ENCODE measurements at regions not wholly inside any gene's neighbourhood (a gene's known extent, or its start where the extent isn't known, plus 50 kb on each side); places are given as distances from the start of the nearest gene placed in this dataset.

DNA sequence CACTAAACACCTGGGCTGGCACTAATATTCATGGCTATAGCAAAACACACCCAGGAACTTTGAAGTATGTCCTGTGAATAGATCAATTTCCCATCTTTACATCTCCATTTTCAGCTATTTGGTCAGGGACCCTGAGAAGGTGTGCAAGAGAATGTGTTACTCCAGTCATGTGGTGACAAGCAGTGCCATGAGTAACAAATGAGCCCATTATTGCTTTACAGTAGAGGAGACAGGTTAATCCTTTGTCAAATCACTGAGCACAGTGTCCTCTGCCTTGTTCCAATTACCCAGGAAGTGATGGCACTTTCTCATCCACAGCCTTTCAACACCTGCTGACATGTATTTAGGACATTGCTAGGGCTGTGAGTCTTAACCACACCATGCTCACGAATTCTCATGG lies 664.8 kb upstream of the API5 start:
- Histone ChIP-seq H3K27ac (ENCODE audit: low read depth in 1 of 3, low read length in 2 of 3) (no peak overlapping the region), H3K27me3 (ENCODE audit: control insufficient read depth in 3 of 3, insufficient read depth in 3 of 3, low read length in 3 of 3) (no peaks in the 10 kb centered on the region), H3K36me3 (ENCODE audit: control insufficient read depth in 3 of 3, insufficient read depth in 2 of 3, low read depth in 1 of 3, low read length in 3 of 3) (no peaks in the 10 kb centered on the region), H3K4me3 (ENCODE audit: low read depth in 1 of 3, low read length in 3 of 3) (no peak overlapping the region), H3K4me1 (ENCODE audit: control insufficient read depth in 3 of 3, insufficient read depth in 2 of 3, low read depth in 1 of 3, low read length in 2 of 3) (no peaks in the 10 kb centered on the region), H3K9me3 (ENCODE audit: control insufficient read depth in 2 of 2, insufficient read depth in 1 of 2, low read depth in 1 of 2, low read length in 1 of 2) (no peaks in the 10 kb centered on the region)
- FAIRE-seq = no peak
- DNase-seq = no peak
- WGBS, 3 donors = 43 to 65% (median 50%) methylated on average over 1 of the region's 1 CpG

GRCh38 chr11:42647993-42648392 lies 663.8 kb upstream of the API5 start:
- no peak for DNase-seq
- Histone ChIP-seq H3K9me3 (ENCODE audit: control insufficient read depth in 2 of 2, insufficient read depth in 1 of 2, low read depth in 1 of 2, low read length in 1 of 2) (no peaks in the 10 kb centered on the region), H3K4me1 (ENCODE audit: control insufficient read depth in 3 of 3, insufficient read depth in 2 of 3, low read depth in 1 of 3, low read length in 2 of 3) (no peaks in the 10 kb centered on the region), H3K27ac (ENCODE audit: low read depth in 1 of 3, low read length in 2 of 3) (no peak overlapping the region), H3K4me3 (ENCODE audit: low read depth in 1 of 3, low read length in 3 of 3) (no peak overlapping the region), H3K36me3 (ENCODE audit: control insufficient read depth in 3 of 3, insufficient read depth in 2 of 3, low read depth in 1 of 3, low read length in 3 of 3) (no peaks in the 10 kb centered on the region), H3K27me3 (ENCODE audit: control insufficient read depth in 3 of 3, insufficient read depth in 3 of 3, low read length in 3 of 3) (no peaks in the 10 kb centered on the region)
- no peak for FAIRE-seq
- 47 to 55% (median 50%) methylated on average over 3 of the region's 3 CpGs for WGBS, 3 donors

GRCh38 chr11:42651621-42652020 lies 660.2 kb upstream of the API5 start:
- DNase-seq = no peak
- H3K36me3 ChIP-seq (ENCODE audit: control insufficient read depth in 3 of 3, insufficient read depth in 2 of 3, low read depth in 1 of 3, low read length in 3 of 3) = no peaks in the 10 kb centered on the region
- no peaks in the 10 kb centered on the region for H3K4me1 ChIP-seq (ENCODE audit: control insufficient read depth in 3 of 3, insufficient read depth in 2 of 3, low read depth in 1 of 3, low read length in 2 of 3)
- no peaks in the 10 kb centered on the region for H3K9me3 ChIP-seq (ENCODE audit: control insufficient read depth in 2 of 2, insufficient read depth in 1 of 2, low read depth in 1 of 2, low read length in 1 of 2)
- H3K4me3 ChIP-seq (ENCODE audit: low read depth in 1 of 3, low read length in 3 of 3) = no peak overlapping the region
- no peak overlapping the region for H3K27ac ChIP-seq (ENCODE audit: low read depth in 1 of 3, low read length in 2 of 3)
- no peaks in the 10 kb centered on the region for H3K27me3 ChIP-seq (ENCODE audit: control insufficient read depth in 3 of 3, insufficient read depth in 3 of 3, low read length in 3 of 3)
- no peak for FAIRE-seq

- no peak for DNase-seq
- FAIRE-seq = no peak
- H3K4me3 ChIP-seq (ENCODE audit: low read depth in 1 of 3, low read length in 3 of 3) = no peak overlapping the region
- 56 to 76% (median 64%) methylated on average over 3 of the region's 3 CpGs for WGBS, 3 donors
- H3K36me3 ChIP-seq (ENCODE audit: control insufficient read depth in 3 of 3, insufficient read depth in 2 of 3, low read depth in 1 of 3, low read length in 3 of 3) = no peaks in the 10 kb centered on the region
- H3K9me3 ChIP-seq (ENCODE audit: control insufficient read depth in 2 of 2, insufficient read depth in 1 of 2, low read depth in 1 of 2, low read length in 1 of 2) = no peaks in the 10 kb centered on the region
- H3K27me3 ChIP-seq (ENCODE audit: control insufficient read depth in 3 of 3, insufficient read depth in 3 of 3, low read length in 3 of 3) = no peaks in the 10 kb centered on the region
- no peaks in the 10 kb centered on the region for H3K4me1 ChIP-seq (ENCODE audit: control insufficient read depth in 3 of 3, insufficient read depth in 2 of 3, low read depth in 1 of 3, low read length in 2 of 3)
- H3K27ac ChIP-seq (ENCODE audit: low read depth in 1 of 3, low read length in 2 of 3) = no peak overlapping the region
These were observed 654.6 kb upstream of the API5 start for GRCh38 chr11:42657169-42657568.

- Histone ChIP-seq H3K4me3 (ENCODE audit: low read depth in 1 of 3, low read length in 3 of 3) (no peak overlapping the region), H3K36me3 (ENCODE audit: control insufficient read depth in 3 of 3, insufficient read depth in 2 of 3, low read depth in 1 of 3, low read length in 3 of 3) (no peaks in the 10 kb centered on the region), H3K4me1 (ENCODE audit: control insufficient read depth in 3 of 3, insufficient read depth in 2 of 3, low read depth in 1 of 3, low read length in 2 of 3) (no peaks in the 10 kb centered on the region), H3K27ac (ENCODE audit: low read depth in 1 of 3, low read length in 2 of 3) (no peak overlapping the region), H3K27me3 (ENCODE audit: control insufficient read depth in 3 of 3, insufficient read depth in 3 of 3, low read length in 3 of 3) (no peaks in the 10 kb centered on the region), H3K9me3 (ENCODE audit: control insufficient read depth in 2 of 2, insufficient read depth in 1 of 2, low read depth in 1 of 2, low read length in 1 of 2) (no peaks in the 10 kb centered on the region)
- 41 to 55% (median 51%) methylated on average over 2 of the region's 2 CpGs for WGBS, 3 donors
- no peak for DNase-seq
- FAIRE-seq = no peak
These were observed 649.9 kb upstream of the API5 start for GRCh38 chr11:42661942-42662341.

- no peak overlapping the region for H3K27ac ChIP-seq (ENCODE audit: low read depth in 1 of 3, low read length in 2 of 3)
- H3K27me3 ChIP-seq (ENCODE audit: control insufficient read depth in 3 of 3, insufficient read depth in 3 of 3, low read length in 3 of 3) = no peaks in the 10 kb centered on the region
- H3K4me1 ChIP-seq (ENCODE audit: control insufficient read depth in 3 of 3, insufficient read depth in 2 of 3, low read depth in 1 of 3, low read length in 2 of 3) = no peaks in the 10 kb centered on the region
- no peaks in the 10 kb centered on the region for H3K36me3 ChIP-seq (ENCODE audit: control insufficient read depth in 3 of 3, insufficient read depth in 2 of 3, low read depth in 1 of 3, low read length in 3 of 3)
- FAIRE-seq (no peak), DNase-seq (no peak)
- 72 to 83% (median 73%) methylated on average over 7 of the region's 7 CpGs for WGBS, 3 donors
- no peak overlapping the region for H3K4me3 ChIP-seq (ENCODE audit: low read depth in 1 of 3, low read length in 3 of 3)
- no peaks in the 10 kb centered on the region for H3K9me3 ChIP-seq (ENCODE audit: control insufficient read depth in 2 of 2, insufficient read depth in 1 of 2, low read depth in 1 of 2, low read length in 1 of 2)
These were observed 642.4 kb upstream of the API5 start for GRCh38 chr11:42669248-42669976.

- FAIRE-seq (no peak), DNase-seq (no peak)
- WGBS, 3 donors = 20 to 66% (median 36%) methylated on average over 2 of the region's 2 CpGs
These were observed 637.4 kb upstream of the API5 start for GRCh38 chr11:42674436-42674835.

DNA sequence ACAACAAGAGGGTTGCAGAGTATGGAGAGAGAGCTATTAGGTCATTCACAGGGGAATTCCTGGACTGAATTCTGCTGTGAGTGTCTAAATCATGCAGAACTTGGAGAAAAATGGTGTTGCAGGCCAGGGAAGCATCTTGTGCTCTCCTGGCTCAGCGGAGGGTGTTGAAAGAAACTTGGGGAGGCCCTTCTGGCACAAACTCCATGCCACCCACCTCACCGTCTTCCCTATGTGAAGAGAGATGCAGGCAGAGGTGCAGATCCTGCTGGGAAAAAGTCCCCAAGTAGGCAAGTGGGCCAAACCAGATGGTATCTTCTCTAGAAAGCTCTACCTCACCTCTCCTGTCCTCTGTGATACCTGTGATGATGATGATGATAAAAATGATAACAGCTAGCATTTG lies 604.3 kb upstream of the API5 start:
- DNase-seq (no peak), FAIRE-seq (no peak)
- H3K4me1 ChIP-seq (ENCODE audit: control insufficient read depth in 3 of 3, insufficient read depth in 2 of 3, low read depth in 1 of 3, low read length in 2 of 3) = no peaks in the 10 kb centered on the region
- H3K27me3 ChIP-seq (ENCODE audit: control insufficient read depth in 3 of 3, insufficient read depth in 3 of 3, low read length in 3 of 3) = no peaks in the 10 kb centered on the region
- H3K9me3 ChIP-seq (ENCODE audit: control insufficient read depth in 2 of 2, insufficient read depth in 1 of 2, low read depth in 1 of 2, low read length in 1 of 2) = no peaks in the 10 kb centered on the region
- 77 to 81% (median 80%) methylated on average over 2 of the region's 2 CpGs for WGBS, 3 donors
- no peak overlapping the region for H3K27ac ChIP-seq (ENCODE audit: low read depth in 1 of 3, low read length in 2 of 3)
- H3K36me3 ChIP-seq (ENCODE audit: control insufficient read depth in 3 of 3, insufficient read depth in 2 of 3, low read depth in 1 of 3, low read length in 3 of 3) = no peaks in the 10 kb centered on the region
- H3K4me3 ChIP-seq (ENCODE audit: low read depth in 1 of 3, low read length in 3 of 3) = no peak overlapping the region

More at GRCh38 chr11:42674436-42674835, 637.4 kb upstream of the API5 start:
- no peaks in the 10 kb centered on the region for H3K4me1 ChIP-seq (ENCODE audit: control insufficient read depth in 3 of 3, insufficient read depth in 2 of 3, low read depth in 1 of 3, low read length in 2 of 3)
- no peaks in the 10 kb centered on the region for H3K36me3 ChIP-seq (ENCODE audit: control insufficient read depth in 3 of 3, insufficient read depth in 2 of 3, low read depth in 1 of 3, low read length in 3 of 3)
- H3K27ac ChIP-seq (ENCODE audit: low read depth in 1 of 3, low read length in 2 of 3) = no peak overlapping the region
- no peaks in the 10 kb centered on the region for H3K9me3 ChIP-seq (ENCODE audit: control insufficient read depth in 2 of 2, insufficient read depth in 1 of 2, low read depth in 1 of 2, low read length in 1 of 2)
- no peaks in the 10 kb centered on the region for H3K27me3 ChIP-seq (ENCODE audit: control insufficient read depth in 3 of 3, insufficient read depth in 3 of 3, low read length in 3 of 3)
- no peak overlapping the region for H3K4me3 ChIP-seq (ENCODE audit: low read depth in 1 of 3, low read length in 3 of 3)

GRCh38 chr11:42709216-42709615 lies 602.6 kb upstream of the API5 start:
- H3K9me3 ChIP-seq (ENCODE audit: control insufficient read depth in 2 of 2, insufficient read depth in 1 of 2, low read depth in 1 of 2, low read length in 1 of 2) = no peaks in the 10 kb centered on the region
- H3K27ac ChIP-seq (ENCODE audit: low read depth in 1 of 3, low read length in 2 of 3) = no peak overlapping the region
- no peaks in the 10 kb centered on the region for H3K27me3 ChIP-seq (ENCODE audit: control insufficient read depth in 3 of 3, insufficient read depth in 3 of 3, low read length in 3 of 3)
- no peaks in the 10 kb centered on the region for H3K4me1 ChIP-seq (ENCODE audit: control insufficient read depth in 3 of 3, insufficient read depth in 2 of 3, low read depth in 1 of 3, low read length in 2 of 3)
- 90 to 100% (median 94%) methylated on average over 1 of the region's 1 CpG for WGBS, 3 donors
- DNase-seq (no peak), FAIRE-seq (no peak)
- no peak overlapping the region for H3K4me3 ChIP-seq (ENCODE audit: low read depth in 1 of 3, low read length in 3 of 3)
- no peaks in the 10 kb centered on the region for H3K36me3 ChIP-seq (ENCODE audit: control insufficient read depth in 3 of 3, insufficient read depth in 2 of 3, low read depth in 1 of 3, low read length in 3 of 3)
